Activated naive CD8-positive, alpha-beta T cell treated with anti-CD3 and anti-CD28 coated beads, Interleukin-2, amount 50 U/mL, for 16 hours (primary cell): ENCODE measurements at regions not wholly inside any gene's neighbourhood (a gene's known extent, or its start where the extent isn't known, plus 50 kb on each side); places are given as distances from the start of the nearest gene placed in this dataset.

Source experiments
- DNase-seq: peaks from one replicate; pipeline ENCODE4 v3.0.0-alpha.2; 2020; ENCODE audit warnings: low read depth, low spot score

GRCh38 chr2:37590119-37590571, 81.3 kb downstream of the CDC42EP3 start:
- no peak for DNase-seq
